ENCODE measurements at regions not wholly inside any gene's neighbourhood (a gene's known extent, or its start where the extent isn't known, plus 50 kb on each side); places are given as distances from the start of the nearest gene placed in this dataset.

DNA sequence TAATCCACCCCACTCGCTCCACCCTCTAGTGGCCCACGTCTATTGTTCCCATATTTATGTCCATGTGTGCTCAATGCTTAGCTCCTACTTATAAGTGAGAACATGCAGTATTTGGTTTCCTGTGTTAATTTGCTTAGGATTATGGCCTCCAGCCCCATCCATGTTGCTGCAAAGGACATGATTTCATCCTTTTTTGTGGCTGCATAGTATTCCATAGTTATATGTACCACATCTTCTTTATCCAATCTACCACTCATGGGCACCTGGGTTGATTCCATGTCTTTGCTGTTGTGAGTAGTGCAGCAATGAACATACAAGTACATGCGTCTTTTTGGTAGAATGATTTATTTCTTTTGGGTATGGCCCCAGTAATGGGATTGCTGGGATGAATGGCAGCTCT, 319.9 kb downstream of the DYSF start:
- TF ChIP-seq POLR2A (IDR thresholded peaks at IDR 0.05) = no peak
- TF ChIP-seq, protein P1, sequence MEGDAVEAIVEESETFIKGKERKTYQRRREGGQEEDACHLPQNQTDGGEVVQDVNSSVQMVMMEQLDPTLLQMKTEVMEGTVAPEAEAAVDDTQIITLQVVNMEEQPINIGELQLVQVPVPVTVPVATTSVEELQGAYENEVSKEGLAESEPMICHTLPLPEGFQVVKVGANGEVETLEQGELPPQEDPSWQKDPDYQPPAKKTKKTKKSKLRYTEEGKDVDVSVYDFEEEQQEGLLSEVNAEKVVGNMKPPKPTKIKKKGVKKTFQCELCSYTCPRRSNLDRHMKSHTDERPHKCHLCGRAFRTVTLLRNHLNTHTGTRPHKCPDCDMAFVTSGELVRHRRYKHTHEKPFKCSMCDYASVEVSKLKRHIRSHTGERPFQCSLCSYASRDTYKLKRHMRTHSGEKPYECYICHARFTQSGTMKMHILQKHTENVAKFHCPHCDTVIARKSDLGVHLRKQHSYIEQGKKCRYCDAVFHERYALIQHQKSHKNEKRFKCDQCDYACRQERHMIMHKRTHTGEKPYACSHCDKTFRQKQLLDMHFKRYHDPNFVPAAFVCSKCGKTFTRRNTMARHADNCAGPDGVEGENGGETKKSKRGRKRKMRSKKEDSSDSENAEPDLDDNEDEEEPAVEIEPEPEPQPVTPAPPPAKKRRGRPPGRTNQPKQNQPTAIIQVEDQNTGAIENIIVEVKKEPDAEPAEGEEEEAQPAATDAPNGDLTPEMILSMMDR (IDR thresholded peaks at IDR 0.05) = no peak
- no peak for TF ChIP-seq POLR2AphosphoS5 (IDR thresholded peaks at IDR 0.05)
